MM.1S (cell line): ENCODE measurements at regions not wholly inside any gene's neighbourhood (a gene's known extent, or its start where the extent isn't known, plus 50 kb on each side); places are given as distances from the start of the nearest gene placed in this dataset.
A peak's percentile ranks its signal among the peaks of the same experiment; 100 is the strongest.

ENCODE experiments used
- DNase-seq: peaks from one replicate; pipeline ENCODE4 v3.0.0-alpha.2; 2015
- H2AFZ ChIP-seq: fragments of 300-600 bp; sonication (generic); 2 replicates; pipeline ENCODE4 v1.6.0; 2016; ENCODE audit warnings: antibody characterized with exemption, low read length
- H3F3A ChIP-seq: fragments of 300-600 bp; sonication (generic); 2 replicates; pipeline ENCODE4 v1.6.1; 2016; ENCODE audit warnings: mild to moderate bottlenecking, antibody characterized with exemption, low read length, moderate library complexity, mixed read lengths; ENCODE audit not compliant: insufficient read depth
- H3K27ac ChIP-seq: fragments of 300-600 bp; sonication (generic); 2 replicates; pipeline ENCODE4 v1.5.1; 2016; ENCODE audit warnings: mild to moderate bottlenecking, low read length
- H3K27me3 ChIP-seq: fragments of 300-600 bp; sonication (generic); replicated peaks from 2 replicates; pipeline ENCODE4 v1.6.0; 2016; ENCODE audit warnings: low read length; ENCODE audit not compliant: insufficient read depth
- H3K36me3 ChIP-seq: fragments of 300-600 bp; sonication (generic); replicated peaks from 2 replicates; pipeline ENCODE4 v1.6.1; 2016; ENCODE audit warnings: mild to moderate bottlenecking, low read length, mixed read lengths; ENCODE audit not compliant: insufficient read depth
- H3K4me1 ChIP-seq: fragments of 300-600 bp; sonication (generic); 2 replicates; pipeline ENCODE4 v1.6.1; 2016; ENCODE audit warnings: low read length, mixed read lengths
- H3K4me2 ChIP-seq: fragments of 300-600 bp; sonication (generic); 2 replicates; pipeline ENCODE4 v1.6.0; 2016; ENCODE audit warnings: low read depth, low read length
- H3K4me3 ChIP-seq: fragments of 300-600 bp; sonication (generic); 2 replicates; pipeline ENCODE4 v1.5.1; 2016; ENCODE audit warnings: low read length, mixed read lengths
- H3K79me2 ChIP-seq: fragments of 300-600 bp; sonication (generic); 2 replicates; pipeline ENCODE4 v1.6.1; 2016; ENCODE audit warnings: mixed run types, low read length, mixed read lengths
- H3K9ac ChIP-seq: fragments of 300-600 bp; sonication (generic); 2 replicates; pipeline ENCODE4 v1.6.1; 2016; ENCODE audit warnings: low read length, mixed read lengths
- H3K9me2 ChIP-seq: fragments of 300-600 bp; sonication (generic); replicated peaks from 2 replicates; pipeline ENCODE4 v1.6.1; 2016; ENCODE audit warnings: mild to moderate bottlenecking, low read length, mixed read lengths; ENCODE audit not compliant: insufficient read depth
- H3K9me3 ChIP-seq: fragments of 300-600 bp; sonication (generic); replicated peaks from 2 replicates; pipeline ENCODE4 v1.6.1; 2016; ENCODE audit warnings: mild to moderate bottlenecking, low read length, mixed read lengths; ENCODE audit not compliant: insufficient read depth
- H4K20me1 ChIP-seq: fragments of 300-600 bp; sonication (generic); 2 replicates; pipeline ENCODE4 v1.6.1; 2016; ENCODE audit warnings: mild to moderate bottlenecking, low read length, moderate library complexity, mixed read lengths; ENCODE audit not compliant: insufficient read depth
- EZH2 ChIP-seq: fragments of 300-600 bp; sonication (generic); optimal IDR thresholded peaks from 2 replicates; pipeline ENCODE3; 2017; ENCODE audit warnings: low read depth, mild to moderate bottlenecking, antibody characterized with exemption, low read length, mixed read lengths
- EZH2phosphoT487 ChIP-seq: fragments of 300-600 bp; sonication (generic); IDR thresholded peaks from 2 replicates; pipeline ENCODE4 v1.6.1; 2018; ENCODE audit warnings: antibody characterized with exemption, low read length
- TF ChIP-seq, protein P1 (sequence below): fragments of 300-600 bp; sonication (generic); IDR thresholded peaks from 2 replicates; pipeline ENCODE4 v1.5.1; 2016; ENCODE audit warnings: antibody characterized with exemption, low read length, mixed read lengths

GRCh38 chr18:41751652-41752051, 203.4 kb upstream of the PIK3C3 start:
- H3K27me3 ChIP-seq, result no peaks in the 10 kb centered on the region
- TF ChIP-seq EZH2, result no peak
- H2AFZ ChIP-seq, result no peak overlapping the region
- no peaks in the 10 kb centered on the region for H3F3A ChIP-seq
- no peaks in the 10 kb centered on the region for H3K9me3 ChIP-seq
- no peak for DNase-seq
- no peaks in the 10 kb centered on the region for H3K4me1 ChIP-seq
- no peaks in the 10 kb centered on the region for H4K20me1 ChIP-seq
- H3K36me3 ChIP-seq, result no peaks in the 10 kb centered on the region
- no peaks in the 10 kb centered on the region for H3K79me2 ChIP-seq
- H3K9ac ChIP-seq, result no peak overlapping the region
- H3K9me2 ChIP-seq, result no peaks in the 10 kb centered on the region
- H3K4me2 ChIP-seq, result no peak overlapping the region
- no peak overlapping the region for H3K27ac ChIP-seq
- H3K4me3 ChIP-seq, result no peak overlapping the region

DNA sequence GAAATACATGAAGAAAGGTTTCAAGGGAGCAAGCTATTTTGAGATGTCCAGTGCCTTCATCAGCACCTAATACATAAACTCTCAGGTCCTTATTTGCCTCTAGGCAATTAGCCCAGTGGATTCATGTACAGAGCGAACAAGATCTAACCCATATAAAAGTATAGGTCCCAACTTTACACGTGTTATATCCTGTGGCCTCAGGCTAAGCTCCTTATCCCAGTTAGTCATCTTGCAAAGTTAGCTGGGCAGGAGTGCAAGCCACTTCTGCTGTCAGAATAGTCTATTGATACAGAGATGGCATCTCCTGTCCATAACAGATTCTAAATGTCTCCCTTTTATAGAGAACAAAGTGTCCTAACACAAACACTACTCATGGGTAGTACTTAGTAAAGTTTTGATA, 203.9 kb upstream of the PIK3C3 start:
- H3K9me3 ChIP-seq, result no peaks in the 10 kb centered on the region
- H2AFZ ChIP-seq, result no peak overlapping the region
- H4K20me1 ChIP-seq, result no peaks in the 10 kb centered on the region
- no peaks in the 10 kb centered on the region for H3K36me3 ChIP-seq
- no peak overlapping the region for H3K27ac ChIP-seq
- H3K27me3 ChIP-seq, result no peaks in the 10 kb centered on the region
- H3K4me1 ChIP-seq, result no peaks in the 10 kb centered on the region
- DNase-seq, result no peak
- H3K9me2 ChIP-seq, result no peaks in the 10 kb centered on the region
- H3K79me2 ChIP-seq, result no peaks in the 10 kb centered on the region
- no peak overlapping the region for H3K4me2 ChIP-seq
- no peaks in the 10 kb centered on the region for H3F3A ChIP-seq
- H3K4me3 ChIP-seq, result no peak overlapping the region
- H3K9ac ChIP-seq, result no peak overlapping the region
- TF ChIP-seq EZH2phosphoT487 (no peak), EZH2 (no peak)
- TF ChIP-seq, protein P1, sequence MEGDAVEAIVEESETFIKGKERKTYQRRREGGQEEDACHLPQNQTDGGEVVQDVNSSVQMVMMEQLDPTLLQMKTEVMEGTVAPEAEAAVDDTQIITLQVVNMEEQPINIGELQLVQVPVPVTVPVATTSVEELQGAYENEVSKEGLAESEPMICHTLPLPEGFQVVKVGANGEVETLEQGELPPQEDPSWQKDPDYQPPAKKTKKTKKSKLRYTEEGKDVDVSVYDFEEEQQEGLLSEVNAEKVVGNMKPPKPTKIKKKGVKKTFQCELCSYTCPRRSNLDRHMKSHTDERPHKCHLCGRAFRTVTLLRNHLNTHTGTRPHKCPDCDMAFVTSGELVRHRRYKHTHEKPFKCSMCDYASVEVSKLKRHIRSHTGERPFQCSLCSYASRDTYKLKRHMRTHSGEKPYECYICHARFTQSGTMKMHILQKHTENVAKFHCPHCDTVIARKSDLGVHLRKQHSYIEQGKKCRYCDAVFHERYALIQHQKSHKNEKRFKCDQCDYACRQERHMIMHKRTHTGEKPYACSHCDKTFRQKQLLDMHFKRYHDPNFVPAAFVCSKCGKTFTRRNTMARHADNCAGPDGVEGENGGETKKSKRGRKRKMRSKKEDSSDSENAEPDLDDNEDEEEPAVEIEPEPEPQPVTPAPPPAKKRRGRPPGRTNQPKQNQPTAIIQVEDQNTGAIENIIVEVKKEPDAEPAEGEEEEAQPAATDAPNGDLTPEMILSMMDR, result no peak

DNA sequence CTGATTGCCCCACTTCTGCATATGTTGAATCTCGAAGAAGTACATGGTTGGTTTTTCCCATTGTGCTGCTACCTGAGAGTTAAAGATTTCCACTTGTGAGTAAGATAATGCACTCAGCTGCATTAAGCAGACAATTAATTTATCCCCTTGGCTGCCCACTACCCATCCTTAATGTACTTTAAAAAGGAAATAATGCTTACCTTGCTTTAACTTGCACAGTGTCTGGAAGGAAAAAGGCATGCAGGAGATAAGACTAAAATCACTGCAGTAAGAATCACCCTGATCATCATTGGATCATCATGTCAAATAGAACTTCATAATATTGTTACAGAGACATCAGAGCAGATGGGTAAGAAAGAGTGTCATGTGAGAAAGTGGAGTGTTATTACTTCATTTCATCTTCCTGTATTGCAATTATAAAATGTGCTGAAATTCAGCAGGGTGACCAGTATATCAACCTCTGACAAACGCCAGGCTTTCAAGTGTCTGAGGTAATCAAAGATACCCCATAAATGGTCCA, 207.3 kb upstream of the PIK3C3 start:
- Histone ChIP-seq H3K27me3 (no peaks in the 10 kb centered on the region), H2AFZ (no peak overlapping the region), H4K20me1 (no peaks in the 10 kb centered on the region), H3K4me2 (no peak overlapping the region), H3K9me3 (no peaks in the 10 kb centered on the region), H3K36me3 (no peaks in the 10 kb centered on the region), H3K79me2 (no peaks in the 10 kb centered on the region), H3F3A (no peaks in the 10 kb centered on the region), H3K27ac (no peak overlapping the region), H3K4me3 (no peak overlapping the region), H3K9me2 (no peaks in the 10 kb centered on the region), H3K9ac (no peak overlapping the region), H3K4me1 (no peaks in the 10 kb centered on the region)
- DNase-seq, result no peak
- TF ChIP-seq, protein P1, result no peak
- TF ChIP-seq EZH2phosphoT487, result no peak
- no peak for TF ChIP-seq EZH2

GRCh38 chr18:41745166-41746049, 209.6 kb upstream of the PIK3C3 start:
- TF ChIP-seq EZH2 (no peak), EZH2phosphoT487 (no peak)
- TF ChIP-seq, protein P1, result peak; percentile 72
- no peak overlapping the region for H3K9ac ChIP-seq
- no peak overlapping the region for H2AFZ ChIP-seq
- no peak overlapping the region for H3K27ac ChIP-seq
- H3K79me2 ChIP-seq, result no peaks in the 10 kb centered on the region
- no peaks in the 10 kb centered on the region for H4K20me1 ChIP-seq
- no peaks in the 10 kb centered on the region for H3F3A ChIP-seq
- no peaks in the 10 kb centered on the region for H3K27me3 ChIP-seq
- no peak overlapping the region for H3K4me2 ChIP-seq
- H3K9me3 ChIP-seq, result no peaks in the 10 kb centered on the region
- no peak overlapping the region for H3K4me3 ChIP-seq
- no peaks in the 10 kb centered on the region for H3K36me3 ChIP-seq
- no peaks in the 10 kb centered on the region for H3K9me2 ChIP-seq
- peak; percentile 49 for DNase-seq
- no peaks in the 10 kb centered on the region for H3K4me1 ChIP-seq
